GM04503 (cell line): ENCODE measurements at regions not wholly inside any gene's neighbourhood (a gene's known extent, or its start where the extent isn't known, plus 50 kb on each side); places are given as distances from the start of the nearest gene placed in this dataset.

ENCODE experiments used
- DNase-seq: peaks from one replicate; pipeline ENCODE4 v3.0.0-alpha.2; 2012; ENCODE audit warnings: low read depth

DNA sequence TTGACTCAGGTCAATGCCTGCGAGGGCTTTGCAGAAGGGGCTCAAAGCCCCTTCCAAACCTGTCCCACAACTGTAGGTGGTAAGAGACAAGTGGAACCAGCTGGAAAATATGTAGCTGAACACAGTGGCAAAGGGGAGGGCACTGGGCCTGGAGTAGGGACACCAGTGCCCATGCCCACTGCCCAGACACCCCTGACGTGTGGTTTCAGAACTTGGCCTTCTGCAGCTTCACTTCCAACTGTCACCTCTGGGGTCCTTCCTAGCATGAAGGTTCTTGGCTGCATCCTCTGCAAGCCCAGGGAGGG lies 233.1 kb upstream of the IRX1 start:
- no peak for DNase-seq

- DNase-seq: no peak
Observed at GRCh38 chr5:3361811-3362605, 233.6 kb upstream of the IRX1 start.

GRCh38 chr5:3359642-3360041 lies 236.0 kb upstream of the IRX1 start:
- DNase-seq: no peak

GRCh38 chr5:3357291-3357690 lies 238.3 kb upstream of the IRX1 start:
- DNase-seq: no peak

DNA sequence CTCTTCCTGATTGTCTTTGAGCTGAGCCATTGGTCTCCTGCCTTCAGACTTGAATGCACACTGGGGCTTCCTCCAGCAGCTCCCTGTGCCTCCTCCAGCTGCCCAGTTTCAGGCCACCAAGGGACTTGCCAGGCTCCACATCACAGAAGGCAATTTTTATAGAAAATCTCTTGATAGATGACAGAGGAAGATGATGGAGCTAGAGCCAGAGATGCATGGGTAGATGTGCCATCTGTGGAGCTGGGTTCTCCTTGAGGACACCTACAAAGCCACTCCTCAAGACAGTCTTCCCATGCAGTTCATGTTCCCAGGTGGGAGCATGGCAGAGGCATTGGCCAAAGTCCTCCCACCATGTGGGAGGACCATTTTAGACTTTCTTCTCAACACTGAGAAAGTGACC lies 239.6 kb upstream of the IRX1 start:
- DNase-seq: no peak

DNA sequence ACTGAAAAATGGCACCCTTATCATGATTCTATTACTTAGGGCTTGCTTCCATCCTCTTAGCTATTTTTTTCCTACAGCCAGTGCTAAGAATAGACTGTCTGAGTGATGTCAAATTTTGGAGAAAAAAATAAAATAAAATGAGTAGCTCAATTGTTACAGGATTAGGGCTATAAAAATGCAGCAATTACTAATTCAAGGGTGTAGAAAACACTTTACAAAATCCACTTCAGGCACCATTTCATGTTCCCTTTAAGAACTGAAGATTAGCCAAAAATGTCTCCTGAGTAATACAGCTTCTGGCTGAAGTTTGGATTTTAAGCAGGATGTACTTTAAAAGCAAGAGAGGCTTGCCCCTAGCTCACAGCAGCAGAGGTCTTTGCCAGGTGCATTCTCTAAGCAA lies 240.5 kb upstream of the IRX1 start:
- no peak for DNase-seq

DNA sequence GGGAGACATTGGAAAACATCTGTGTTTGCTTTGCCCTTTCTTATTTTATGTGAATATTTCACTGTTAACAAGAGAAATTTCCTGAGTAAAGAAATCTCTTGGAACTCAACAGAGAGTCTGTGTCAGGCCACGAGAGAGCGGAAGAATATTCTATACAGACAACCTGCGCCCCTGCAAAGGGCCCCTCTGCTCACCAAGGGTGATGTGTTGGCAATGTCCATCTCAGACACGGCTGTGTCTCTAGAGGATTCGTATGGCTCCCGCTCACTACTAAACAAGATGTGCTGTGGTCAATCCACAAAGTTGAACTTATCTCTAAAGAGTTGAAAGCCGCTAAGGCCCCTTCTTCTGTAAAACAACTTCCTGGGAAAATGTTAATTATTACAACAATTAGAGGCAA lies 241.0 kb upstream of the IRX1 start:
- no peak for DNase-seq

DNA sequence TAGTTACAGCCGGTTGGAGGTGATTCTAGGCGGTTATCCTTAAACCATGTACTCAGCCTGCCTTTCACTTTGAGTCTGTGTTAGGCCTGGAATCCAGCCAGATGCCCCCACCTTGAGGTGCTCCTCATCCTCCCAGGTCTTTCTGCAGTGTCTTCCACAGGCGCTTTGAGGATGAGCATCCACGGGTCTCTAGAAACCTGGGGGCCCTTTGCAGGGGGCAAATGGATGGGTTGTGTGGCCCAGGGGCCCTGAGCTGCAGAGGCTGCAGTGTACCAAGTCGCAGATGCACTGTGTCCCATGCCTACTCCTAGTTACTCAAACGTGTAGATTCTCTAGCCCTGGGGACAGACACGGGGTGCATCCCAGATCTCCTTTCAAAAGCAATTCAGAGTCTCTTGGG lies 242.1 kb upstream of the IRX1 start:
- no peak for DNase-seq

- DNase-seq: no peak
Observed at GRCh38 chr5:3352711-3353110, 242.9 kb upstream of the IRX1 start.

- no peak for DNase-seq
Observed at GRCh38 chr5:3351581-3352442, 243.8 kb upstream of the IRX1 start.

DNA sequence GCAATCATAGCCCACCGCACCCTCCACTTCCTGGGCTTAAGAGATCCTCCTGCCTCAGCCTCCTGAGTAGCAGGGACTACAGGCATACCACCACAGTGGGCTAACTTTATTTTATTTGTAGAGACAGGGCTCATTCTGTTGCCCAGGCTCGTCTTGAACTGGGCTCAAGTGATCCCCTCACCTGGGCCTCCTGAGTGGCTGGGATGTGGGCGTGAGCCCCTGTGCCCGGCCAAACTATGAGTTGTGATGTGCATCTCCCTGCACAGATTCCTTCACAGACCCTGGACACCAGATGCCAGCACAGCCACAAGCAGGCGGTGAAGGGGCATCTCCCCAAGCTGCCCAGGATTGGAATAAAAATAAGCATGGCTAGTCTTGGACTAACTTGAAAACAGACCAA lies 244.9 kb upstream of the IRX1 start:
- DNase-seq: no peak

GRCh38 chr5:3349704-3350565 lies 245.7 kb upstream of the IRX1 start:
- no peak for DNase-seq

GRCh38 chr5:3348576-3349535 lies 246.8 kb upstream of the IRX1 start:
- DNase-seq: no peak

DNA sequence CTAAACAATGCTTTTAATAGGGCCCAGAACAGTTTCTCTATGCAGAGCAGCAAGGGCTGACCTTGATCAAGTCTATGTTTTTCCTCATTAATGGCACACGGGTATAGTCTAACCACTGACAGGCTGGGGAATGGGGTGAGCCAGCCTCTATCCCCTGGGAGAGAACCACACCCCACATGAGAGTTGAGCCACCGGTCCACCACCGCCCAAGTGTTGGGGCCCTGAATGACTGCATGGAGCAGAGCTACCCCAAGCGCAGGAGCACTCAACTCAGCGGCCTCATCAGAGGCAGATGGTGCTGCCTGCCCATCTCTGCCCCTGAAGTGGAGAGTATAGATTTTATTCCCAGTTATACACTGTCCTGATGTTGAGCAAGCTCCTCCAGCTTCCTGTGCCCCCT lies 247.9 kb upstream of the IRX1 start:
- no peak for DNase-seq

- DNase-seq: no peak
Observed at GRCh38 chr5:3346111-3346820, 249.4 kb upstream of the IRX1 start.

DNA sequence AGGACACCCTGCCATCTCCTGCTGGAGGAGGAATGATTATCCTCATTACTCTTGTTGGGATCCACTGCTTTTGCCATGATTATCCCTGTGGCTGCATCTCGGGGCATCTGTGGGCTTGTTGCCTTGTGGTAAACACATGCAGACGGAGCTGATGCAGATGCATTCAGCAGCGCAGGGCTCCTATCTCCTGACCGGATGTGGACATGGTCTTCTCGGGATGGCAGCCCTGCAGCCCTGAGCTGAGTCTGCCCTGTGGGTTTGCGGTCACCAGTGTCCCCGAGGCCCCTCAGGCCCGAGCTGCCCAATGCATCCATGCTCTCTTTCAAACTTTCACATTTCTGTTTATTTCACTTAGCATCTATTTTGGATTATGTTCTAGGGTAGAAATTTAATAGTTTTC lies 250.4 kb upstream of the IRX1 start:
- DNase-seq: no peak

- DNase-seq: no peak
Observed at GRCh38 chr5:3344671-3345070, 251.0 kb upstream of the IRX1 start.

DNA sequence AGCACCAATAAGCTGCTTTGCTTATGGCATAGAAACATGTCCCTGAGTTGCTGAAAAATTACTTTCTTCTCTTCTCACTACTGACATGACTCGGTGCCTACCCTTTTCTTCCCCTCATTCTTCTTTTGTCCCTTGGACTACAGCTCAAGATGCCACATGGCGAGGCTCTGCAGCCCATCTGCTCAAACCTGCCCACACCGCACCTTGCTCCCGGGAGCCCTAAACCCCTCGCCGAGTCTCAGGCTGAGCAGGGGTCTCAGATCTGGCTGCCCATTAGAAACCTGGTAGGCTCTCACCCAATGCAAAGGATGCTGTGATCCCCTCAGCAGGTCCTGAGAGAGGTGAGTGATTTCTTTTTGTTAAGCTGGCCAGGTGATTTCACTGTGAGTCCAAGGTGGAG lies 251.7 kb upstream of the IRX1 start:
- DNase-seq: no peak

GRCh38 chr5:3343211-3343610 lies 252.4 kb upstream of the IRX1 start:
- no peak for DNase-seq

GRCh38 chr5:3342271-3343100 lies 253.1 kb upstream of the IRX1 start:
- no peak for DNase-seq
